ENCODE measurements at regions not wholly inside any gene's neighbourhood (a gene's known extent, or its start where the extent isn't known, plus 50 kb on each side); places are given as distances from the start of the nearest gene placed in this dataset.
A peak's percentile ranks its signal among the peaks of the same experiment; 100 is the strongest.

GRCh38 chr3:176219970-176220369 is 977.3 kb downstream of the TBL1XR1 start:
- no CpG with 5 or more reads among the region's 4 CpGs for WGBS (ENCODE audit: extremely low coverage, insufficient read length, low lambda C conversion rate)
- no peaks in the 10 kb centered on the region for H3K27me3 Mint-ChIP-seq (ENCODE audit: low read depth)
- H2AFZ ChIP-seq (ENCODE audit: low read length) = no peak overlapping the region

More at GRCh38 chr3:176219970-176220369, 977.3 kb downstream of the TBL1XR1 start:
- no peak overlapping the region for H3K56ac ChIP-seq (ENCODE audit: insufficient read length, low read depth, low read length)
- peak overlapping the region in 1 of 3 experiments; percentile 2; a peak in 1 of 7 replicates for H3K27ac Mint-ChIP-seq
- no peak for TF ChIP-seq CTCF (conservative IDR thresholded peaks at IDR 0.05)
- H2AK5ac ChIP-seq (ENCODE audit: insufficient read length, low read length) = no peak overlapping the region
- H3K23me2 ChIP-seq (ENCODE audit: insufficient read length, low read depth, low read length, poor library complexity, severe bottlenecking) = no peaks in the 10 kb centered on the region
- no peak overlapping the region for H3K14ac ChIP-seq (ENCODE audit: insufficient read depth, low read length)
- H4K8ac ChIP-seq (replicated peaks; ENCODE audit: insufficient read length, low read depth, low read length) = no peak overlapping the region
- peaks cover 10 to 11% of the 10 kb centered on the region in 2 experiments for H3K4me1 Mint-ChIP-seq
- no peaks in the 10 kb centered on the region for H3K9me3 Mint-ChIP-seq
- H4K91ac ChIP-seq (ENCODE audit: insufficient read length, low read depth, low read length) = no peak overlapping the region
- H3K9ac ChIP-seq (ENCODE audit: extremely low read depth, insufficient read length, low read length) = no peak overlapping the region
- H3K4ac ChIP-seq (ENCODE audit: low read depth, low read length) = no peak overlapping the region
- peak; percentile 63 for DNase-seq
- no peak overlapping the region for H2BK5ac ChIP-seq (ENCODE audit: insufficient read length, low read length)
- no peak overlapping the region for H2BK15ac ChIP-seq (ENCODE audit: low read depth, low read length)
- no peak overlapping the region for H2BK120ac ChIP-seq (ENCODE audit: low read depth, low read length, poor library complexity, severe bottlenecking)
- no peaks in the 10 kb centered on the region for H3K79me2 ChIP-seq (ENCODE audit: insufficient read depth, low read length)
- H4K5ac ChIP-seq (ENCODE audit: insufficient read length, low read depth, low read length) = no peak overlapping the region
- H3K18ac ChIP-seq (ENCODE audit: insufficient read length, low read depth, low read length) = no peak overlapping the region
- peaks cover 2% of the 10 kb centered on the region; the same call in 1 of the 2 replicates for H3K4me1 ChIP-seq (ENCODE audit: insufficient read depth, low read length)
- H2BK20ac ChIP-seq (ENCODE audit: low read depth, low read length, poor library complexity, severe bottlenecking) = no peak overlapping the region
- no peak overlapping the region for H3K27ac ChIP-seq (ENCODE audit: insufficient read length, low read depth, low read length)
- no peak overlapping the region for H2BK12ac ChIP-seq (ENCODE audit: insufficient read length, low read depth, low read length)
- no peaks in the 10 kb centered on the region for H3K36me3 Mint-ChIP-seq (ENCODE audit: insufficient read depth in 1 of 3, low read depth in 3 of 3)
- H3K79me1 ChIP-seq (ENCODE audit: insufficient read depth, low read depth, low read length, poor library complexity, severe bottlenecking) = no peaks in the 10 kb centered on the region
- H3K27me3 ChIP-seq (ENCODE audit: insufficient read depth, low read length) = no peaks in the 10 kb centered on the region
- H3K4me2 ChIP-seq (ENCODE audit: insufficient read depth, insufficient read length, low read length) = no peak overlapping the region
- no peak overlapping the region for H3K4me3 Mint-ChIP-seq
- H3K23ac ChIP-seq (ENCODE audit: insufficient read length, low read depth, low read length) = no peak overlapping the region
- no peaks in the 10 kb centered on the region for H3K9me3 ChIP-seq (ENCODE audit: control insufficient read depth, low read depth, low read length)
- no peak overlapping the region for H3T11ph ChIP-seq (ENCODE audit: low read length)
- H4K20me1 ChIP-seq (ENCODE audit: control insufficient read depth, insufficient read depth, insufficient read length) = no peaks in the 10 kb centered on the region

All from H9 (cell line).